Neural cell (in vitro differentiated cells): ENCODE measurements at regions not wholly inside any gene's neighbourhood (a gene's known extent, or its start where the extent isn't known, plus 50 kb on each side); places are given as distances from the start of the nearest gene placed in this dataset.

Source experiments
- H2AFZ ChIP-seq: fragments of 200-600, 300-800 bp; sonication (generic), shearing (Covaris generic); 2 replicates; pipeline ENCODE4 v1.6.0; 2014; ENCODE audit warnings: low read depth, mild to moderate bottlenecking, antibody characterized with exemption, low read length, moderate library complexity
- H3F3A ChIP-seq: fragments of 200-600 bp; shearing (Covaris generic); 2 replicates; pipeline ENCODE4 v1.6.1; 2016; ENCODE audit warnings: mild to moderate bottlenecking, moderate library complexity, mixed read lengths, antibody characterized with exemption, low read length; ENCODE audit not compliant: insufficient read depth, poor library complexity, severe bottlenecking
- H3K27ac ChIP-seq: fragments of 200-600, 300-800 bp; sonication (generic), shearing (Covaris generic); 2 replicates; pipeline ENCODE4 v1.5.1; 2014; ENCODE audit warnings: mild to moderate bottlenecking, low read length, moderate library complexity
- H3K27me3 ChIP-seq: fragments of 300-800, 200-600 bp; sonication (generic), shearing (Covaris generic); 2 replicates; pipeline ENCODE4 v1.6.0; 2014; ENCODE audit warnings: mild to moderate bottlenecking, low read depth, low read length, moderate library complexity; ENCODE audit not compliant: insufficient read depth
- H3K36me3 ChIP-seq: fragments of 300-800, 200-600 bp; sonication (generic), shearing (Covaris generic); 2 replicates; pipeline ENCODE4 v1.5.1; 2014; ENCODE audit warnings: mild to moderate bottlenecking, antibody characterized with exemption, low read length, moderate library complexity; ENCODE audit not compliant: insufficient read depth
- H3K4me2 ChIP-seq: fragments of 300-800, 200-600 bp; sonication (generic), shearing (Covaris generic); 2 replicates; pipeline ENCODE4 v1.6.0; 2014; ENCODE audit warnings: mild to moderate bottlenecking, low read length
- H3K4me3 ChIP-seq: fragments of 300-800, 200-600 bp; sonication (generic), shearing (Covaris generic); 2 replicates; pipeline ENCODE4 v1.5.1; 2014; ENCODE audit warnings: mild to moderate bottlenecking, low read length, moderate library complexity
- H3K79me2 ChIP-seq: fragments of 200-600 bp; shearing (Covaris generic); replicated peaks from 2 replicates; pipeline ENCODE4 v1.6.0; 2014; ENCODE audit warnings: mild to moderate bottlenecking, low read length, moderate library complexity; ENCODE audit not compliant: insufficient read depth
- H3K9ac ChIP-seq: fragments of 300-800, 200-600 bp; sonication (generic), shearing (Covaris generic); 2 replicates; pipeline ENCODE4 v1.6.1; 2016; ENCODE audit warnings: mild to moderate bottlenecking, low read length, mixed read lengths
- H3K9me2 ChIP-seq: fragments of 200-600 bp; shearing (Covaris generic); 2 replicates; pipeline ENCODE4 v1.6.1; 2016; ENCODE audit warnings: mild to moderate bottlenecking, low read length, mixed read lengths; ENCODE audit not compliant: insufficient read depth
- H3K9me3 ChIP-seq: fragments of 200-600, 300-800 bp; sonication (generic), shearing (Covaris generic); 2 replicates; pipeline ENCODE4 v1.6.1; 2016; ENCODE audit warnings: mild to moderate bottlenecking, mixed run types, low read length, moderate library complexity, mixed read lengths
- H4K20me1 ChIP-seq: fragments of 200-600 bp; shearing (Covaris generic); 2 replicates; pipeline ENCODE4 v1.6.1; 2016; ENCODE audit warnings: mild to moderate bottlenecking, mixed run types; ENCODE audit not compliant: insufficient read depth
- CTCF ChIP-seq: fragments of 450-650 bp; IDR thresholded peaks from 2 replicates; pipeline ENCODE4 v1.5.1; 2014; ENCODE audit warnings: antibody characterized with exemption, mild to moderate bottlenecking, moderate library complexity; ENCODE audit not compliant: poor library complexity, severe bottlenecking
- EP300 ChIP-seq: fragments of 450-650 bp; conservative IDR thresholded peaks from 2 replicates; pipeline ENCODE4 v1.6.1; 2014; ENCODE audit warnings: antibody characterized with exemption, mild to moderate bottlenecking, moderate library complexity; ENCODE audit not compliant: poor library complexity, severe bottlenecking
- EZH2 ChIP-seq: fragments of 200-600, 300-800 bp; shearing (Covaris generic), sonication (generic); IDR thresholded peaks from 2 replicates; pipeline ENCODE4 v1.6.1; 2014; ENCODE audit warnings: antibody characterized with exemption, low read length, borderline replicate concordance, mild to moderate bottlenecking; ENCODE audit not compliant: insufficient read depth, poor library complexity, severe bottlenecking
- MXI1 ChIP-seq: fragments of 450-650 bp; conservative IDR thresholded peaks from 2 replicates; pipeline ENCODE4 v1.6.1; 2014; ENCODE audit warnings: antibody characterized with exemption, mild to moderate bottlenecking; ENCODE audit not compliant: poor library complexity, severe bottlenecking
- POLR2AphosphoS5 ChIP-seq: IDR thresholded peaks from 2 replicates; pipeline ENCODE4 v1.6.1; 2012
- RAD21 ChIP-seq: fragments of 450-650 bp; conservative IDR thresholded peaks from 2 replicates; pipeline ENCODE4 v1.6.1; 2014; ENCODE audit warnings: antibody characterized with exemption, mild to moderate bottlenecking, moderate library complexity
- SMC3 ChIP-seq: fragments of 450-650 bp; conservative IDR thresholded peaks from 2 replicates; pipeline ENCODE4 v1.6.1; 2014; ENCODE audit warnings: antibody characterized with exemption, mild to moderate bottlenecking, moderate library complexity; ENCODE audit not compliant: poor library complexity
- TAF1 ChIP-seq: IDR thresholded peaks from 2 replicates; pipeline ENCODE4 v1.6.1; 2012; ENCODE audit warnings: low read depth
- TF ChIP-seq, protein P1 (sequence below): IDR thresholded peaks from 2 replicates; pipeline ENCODE4 v1.6.1; 2012; ENCODE audit warnings: borderline replicate concordance

DNA sequence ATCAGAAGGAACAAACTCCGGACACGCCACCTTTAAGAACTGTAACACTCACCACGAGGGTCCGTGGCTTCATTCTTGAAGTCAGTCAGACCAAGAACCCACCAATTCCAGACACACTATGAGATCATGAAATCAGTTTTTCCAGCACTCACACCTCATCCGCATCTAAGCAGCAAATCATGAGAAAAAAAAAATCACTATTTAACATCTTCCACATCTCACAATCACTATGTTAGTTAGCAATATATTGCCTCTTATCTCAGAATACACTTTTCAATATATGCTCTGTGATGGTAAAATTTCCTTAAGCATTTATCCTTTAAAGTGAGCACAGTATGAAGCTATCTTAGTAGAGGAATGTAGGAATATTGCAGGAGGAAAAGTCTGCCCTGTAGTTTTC, 328.7 kb downstream of the FAM181B start:
- Histone ChIP-seq H2AFZ (no peak overlapping the region), H3K9ac (no peak overlapping the region), H3K9me3 (no peaks in the 10 kb centered on the region), H4K20me1 (no peaks in the 10 kb centered on the region), H3F3A (no peaks in the 10 kb centered on the region), H3K27ac (no peak overlapping the region), H3K4me3 (no peak overlapping the region), H3K9me2 (no peaks in the 10 kb centered on the region), H3K4me2 (no peak overlapping the region), H3K27me3 (no peaks in the 10 kb centered on the region), H3K36me3 (no peaks in the 10 kb centered on the region), H3K79me2 (no peaks in the 10 kb centered on the region)
- TF ChIP-seq CTCF (no peak), EZH2 (no peak), MXI1 (no peak), POLR2AphosphoS5 (no peak), RAD21 (no peak), TAF1 (no peak), EP300 (no peak), SMC3 (no peak)
- TF ChIP-seq, protein P1, sequence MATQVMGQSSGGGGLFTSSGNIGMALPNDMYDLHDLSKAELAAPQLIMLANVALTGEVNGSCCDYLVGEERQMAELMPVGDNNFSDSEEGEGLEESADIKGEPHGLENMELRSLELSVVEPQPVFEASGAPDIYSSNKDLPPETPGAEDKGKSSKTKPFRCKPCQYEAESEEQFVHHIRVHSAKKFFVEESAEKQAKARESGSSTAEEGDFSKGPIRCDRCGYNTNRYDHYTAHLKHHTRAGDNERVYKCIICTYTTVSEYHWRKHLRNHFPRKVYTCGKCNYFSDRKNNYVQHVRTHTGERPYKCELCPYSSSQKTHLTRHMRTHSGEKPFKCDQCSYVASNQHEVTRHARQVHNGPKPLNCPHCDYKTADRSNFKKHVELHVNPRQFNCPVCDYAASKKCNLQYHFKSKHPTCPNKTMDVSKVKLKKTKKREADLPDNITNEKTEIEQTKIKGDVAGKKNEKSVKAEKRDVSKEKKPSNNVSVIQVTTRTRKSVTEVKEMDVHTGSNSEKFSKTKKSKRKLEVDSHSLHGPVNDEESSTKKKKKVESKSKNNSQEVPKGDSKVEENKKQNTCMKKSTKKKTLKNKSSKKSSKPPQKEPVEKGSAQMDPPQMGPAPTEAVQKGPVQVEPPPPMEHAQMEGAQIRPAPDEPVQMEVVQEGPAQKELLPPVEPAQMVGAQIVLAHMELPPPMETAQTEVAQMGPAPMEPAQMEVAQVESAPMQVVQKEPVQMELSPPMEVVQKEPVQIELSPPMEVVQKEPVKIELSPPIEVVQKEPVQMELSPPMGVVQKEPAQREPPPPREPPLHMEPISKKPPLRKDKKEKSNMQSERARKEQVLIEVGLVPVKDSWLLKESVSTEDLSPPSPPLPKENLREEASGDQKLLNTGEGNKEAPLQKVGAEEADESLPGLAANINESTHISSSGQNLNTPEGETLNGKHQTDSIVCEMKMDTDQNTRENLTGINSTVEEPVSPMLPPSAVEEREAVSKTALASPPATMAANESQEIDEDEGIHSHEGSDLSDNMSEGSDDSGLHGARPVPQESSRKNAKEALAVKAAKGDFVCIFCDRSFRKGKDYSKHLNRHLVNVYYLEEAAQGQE, result no peak

- Histone ChIP-seq H3K36me3 (no peaks in the 10 kb centered on the region), H3F3A (no peaks in the 10 kb centered on the region), H3K4me3 (no peak overlapping the region), H3K9me3 (no peaks in the 10 kb centered on the region), H3K9me2 (no peaks in the 10 kb centered on the region), H3K9ac (no peak overlapping the region), H3K79me2 (no peaks in the 10 kb centered on the region), H3K4me2 (no peak overlapping the region), H3K27me3 (no peaks in the 10 kb centered on the region), H4K20me1 (no peaks in the 10 kb centered on the region), H3K27ac (no peak overlapping the region), H2AFZ (no peak overlapping the region)
- TF ChIP-seq TAF1, result no peak
- TF ChIP-seq POLR2AphosphoS5, result no peak
- TF ChIP-seq MXI1, result no peak
- TF ChIP-seq SMC3, result no peak
- no peak for TF ChIP-seq EZH2
These were observed 329.9 kb downstream of the FAM181B start for GRCh38 chr11:82403640-82404305.
